SH-SY5Y (cell line): ENCODE measurements at regions not wholly inside any gene's neighbourhood (a gene's known extent, or its start where the extent isn't known, plus 50 kb on each side); places are given as distances from the start of the nearest gene placed in this dataset.

Experiments used
- GATA2 ChIP-seq: IDR thresholded peaks from 2 replicates; pipeline ENCODE4 v1.6.1; 2011; ENCODE audit warnings: mild to moderate bottlenecking, low read depth, low read length
- GATA3 ChIP-seq: IDR thresholded peaks from 2 replicates; pipeline ENCODE4 v1.6.1; 2011; ENCODE audit warnings: low read depth, mild to moderate bottlenecking, low read length, moderate library complexity

GRCh38 chr22:22167791-22168189 lies 76.8 kb upstream of the VPREB1 start:
- TF ChIP-seq GATA2: no peak
- no peak for TF ChIP-seq GATA3
